Right lobe of liver (tissue), 4 donors: ENCODE measurements at regions not wholly inside any gene's neighbourhood (a gene's known extent, or its start where the extent isn't known, plus 50 kb on each side); places are given as distances from the start of the nearest gene placed in this dataset.

ENCODE experiments used
- POLR2A ChIP-seq: fragments of 450-650 bp; IDR thresholded peaks from one replicate; pipeline ENCODE4 v1.6.1; 2017; ENCODE audit warnings: antibody characterized with exemption, mild to moderate bottlenecking
- TF ChIP-seq, protein P1 (sequence below), 4 donors: fragments of 200-600 bp in 3 of 4; fragments of 450-650 bp in 1 of 4; IDR thresholded peaks; one replicate each; pipeline versions ENCODE4 v1.5.1 to v1.8.0; 2016 to 2022; ENCODE audit warnings: antibody characterized with exemption in 4 of 4, mild to moderate bottlenecking in 2 of 4
- donor health status: DM: no; HTN: no; CAD: no.
- donor health status: DM: no; HTN: no; CAD: no.
- donor health status: DM: no; HTN: yes; CAD: no.

DNA sequence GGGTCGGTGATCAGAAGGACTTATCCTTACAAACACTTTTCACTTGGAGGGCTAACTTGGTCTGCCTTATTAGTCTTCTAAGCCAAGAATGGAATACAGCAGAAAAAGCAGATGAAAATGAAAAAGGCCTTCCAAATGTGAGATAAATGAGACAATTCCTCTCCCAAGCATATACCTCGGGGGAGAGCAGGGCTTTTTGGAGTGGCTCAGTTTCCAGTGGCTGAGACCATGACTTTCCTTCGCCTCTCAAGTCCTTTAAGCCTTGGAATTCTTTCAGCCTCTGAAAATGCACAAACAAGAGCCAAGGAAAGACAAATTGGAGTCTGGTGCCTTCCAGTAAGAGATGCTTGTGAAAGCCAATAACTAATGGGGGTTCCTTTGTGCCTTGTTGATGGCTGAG, 130.9 kb downstream of the DTWD1 start:
- TF ChIP-seq, protein P1, sequence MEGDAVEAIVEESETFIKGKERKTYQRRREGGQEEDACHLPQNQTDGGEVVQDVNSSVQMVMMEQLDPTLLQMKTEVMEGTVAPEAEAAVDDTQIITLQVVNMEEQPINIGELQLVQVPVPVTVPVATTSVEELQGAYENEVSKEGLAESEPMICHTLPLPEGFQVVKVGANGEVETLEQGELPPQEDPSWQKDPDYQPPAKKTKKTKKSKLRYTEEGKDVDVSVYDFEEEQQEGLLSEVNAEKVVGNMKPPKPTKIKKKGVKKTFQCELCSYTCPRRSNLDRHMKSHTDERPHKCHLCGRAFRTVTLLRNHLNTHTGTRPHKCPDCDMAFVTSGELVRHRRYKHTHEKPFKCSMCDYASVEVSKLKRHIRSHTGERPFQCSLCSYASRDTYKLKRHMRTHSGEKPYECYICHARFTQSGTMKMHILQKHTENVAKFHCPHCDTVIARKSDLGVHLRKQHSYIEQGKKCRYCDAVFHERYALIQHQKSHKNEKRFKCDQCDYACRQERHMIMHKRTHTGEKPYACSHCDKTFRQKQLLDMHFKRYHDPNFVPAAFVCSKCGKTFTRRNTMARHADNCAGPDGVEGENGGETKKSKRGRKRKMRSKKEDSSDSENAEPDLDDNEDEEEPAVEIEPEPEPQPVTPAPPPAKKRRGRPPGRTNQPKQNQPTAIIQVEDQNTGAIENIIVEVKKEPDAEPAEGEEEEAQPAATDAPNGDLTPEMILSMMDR (IDR thresholded peaks at IDR 0.05) = no peak
- no peak for TF ChIP-seq POLR2A
